LoVo (cell line): ENCODE measurements at regions not wholly inside any gene's neighbourhood (a gene's known extent, or its start where the extent isn't known, plus 50 kb on each side); places are given as distances from the start of the nearest gene placed in this dataset.

ENCODE experiments used
- DNase-seq: peaks from one replicate; pipeline ENCODE4 v3.0.0-alpha.2; 2016; ENCODE audit warnings: low spot score

- DNase-seq, result no peak
These were observed 58.7 kb upstream of the TGM3 start for GRCh38 chr20:2237059-2237458.

DNA sequence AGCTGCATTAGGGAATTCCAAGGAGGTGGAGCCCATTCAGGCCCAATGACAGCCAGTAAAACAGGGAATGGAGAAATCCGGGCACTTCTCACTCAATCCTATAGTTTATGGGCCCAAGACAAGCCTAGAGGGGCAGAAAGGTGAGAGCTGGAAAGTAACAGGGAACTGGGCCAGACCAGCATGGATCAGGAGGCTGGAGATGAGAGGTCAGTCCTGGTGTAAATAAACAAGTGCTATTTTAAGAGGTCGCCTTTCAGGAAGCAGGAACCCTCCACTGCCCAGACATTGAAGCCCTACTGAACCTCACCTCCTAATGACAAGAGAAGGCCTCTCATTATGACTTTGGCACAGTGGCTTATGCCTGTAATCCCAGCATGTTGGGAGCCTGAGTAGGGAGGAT lies 57.2 kb upstream of the TGM3 start:
- no peak for DNase-seq

DNA sequence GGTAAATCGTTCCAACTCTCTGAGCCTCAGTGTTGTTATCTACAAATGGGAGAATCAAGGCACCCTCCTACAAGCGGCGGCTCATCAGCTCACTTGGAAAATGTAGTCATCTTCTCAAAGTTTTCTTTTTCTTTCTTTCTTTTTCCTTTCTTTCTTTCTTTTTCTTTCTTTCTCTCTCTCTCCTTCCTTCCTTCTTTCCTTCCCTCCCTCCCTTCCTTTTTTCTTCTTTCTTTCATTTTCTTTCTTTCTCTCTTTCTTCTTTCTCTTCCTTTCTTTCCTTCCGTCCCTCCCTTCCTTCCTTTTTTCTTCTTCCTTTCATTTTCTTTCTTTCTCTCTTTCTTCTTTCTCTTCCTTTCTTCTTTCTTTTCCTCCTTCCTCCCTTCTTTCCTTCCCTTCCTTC lies 55.0 kb upstream of the TGM3 start:
- no peak for DNase-seq

GRCh38 chr20:2242678-2243077 lies 53.1 kb upstream of the TGM3 start:
- DNase-seq, result no peak

GRCh38 chr20:2244523-2244922 lies 51.3 kb upstream of the TGM3 start:
- DNase-seq, result no peak

GRCh38 chr20:2244993-2245392 lies 50.8 kb upstream of the TGM3 start:
- no peak for DNase-seq

DNA sequence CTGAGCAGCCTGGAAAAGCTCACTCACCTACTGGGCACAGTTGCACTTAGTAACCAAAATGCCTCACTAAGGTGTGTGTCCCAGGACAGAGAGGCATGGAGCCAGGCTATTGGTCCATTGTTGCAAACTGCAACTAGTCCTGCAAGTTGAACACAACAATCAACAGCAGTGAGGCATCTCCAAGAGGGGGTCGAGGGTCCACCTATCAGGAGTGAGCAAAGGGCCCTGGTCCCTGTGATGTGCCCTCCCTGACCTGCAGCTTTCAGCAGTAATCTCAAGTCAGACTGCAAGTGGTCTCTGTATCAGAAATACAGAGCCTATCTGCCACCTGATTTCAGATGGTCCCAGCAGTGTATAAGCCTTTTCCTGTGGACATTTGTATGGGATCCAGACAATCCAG lies 50.2 kb upstream of the TGM3 start:
- DNase-seq, result no peak
